ENCODE measurements at regions not wholly inside any gene's neighbourhood (a gene's known extent, or its start where the extent isn't known, plus 50 kb on each side); places are given as distances from the start of the nearest gene placed in this dataset.

DNA sequence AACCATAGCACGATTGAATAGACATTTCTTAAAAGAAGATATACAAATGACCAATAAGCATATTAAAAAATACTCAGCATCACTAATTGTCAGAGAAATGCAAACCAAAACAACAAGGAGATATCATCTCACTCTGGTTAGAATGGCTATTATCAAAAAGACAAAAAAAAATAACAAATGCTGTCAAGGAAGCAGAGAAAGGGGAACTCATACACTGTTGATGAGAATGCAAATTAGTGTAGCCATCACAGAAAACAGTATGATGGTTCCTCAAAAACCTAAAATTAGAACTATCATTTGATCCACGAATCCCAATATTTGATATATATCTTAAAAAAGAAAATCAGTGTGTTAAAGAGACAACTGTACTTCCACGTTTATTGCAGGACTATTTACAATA, 71.7 kb upstream of the BANK1 start:
- no peak for TF ChIP-seq EP300 (IDR thresholded peaks at IDR 0.05; ENCODE audit: borderline replicate concordance in 1 of 2, control insufficient read depth in 1 of 2, low read depth in 2 of 2, low read length in 2 of 2)
- TF ChIP-seq YBX1 (IDR thresholded peaks at IDR 0.05), result no peak
- TF ChIP-seq, protein P1, sequence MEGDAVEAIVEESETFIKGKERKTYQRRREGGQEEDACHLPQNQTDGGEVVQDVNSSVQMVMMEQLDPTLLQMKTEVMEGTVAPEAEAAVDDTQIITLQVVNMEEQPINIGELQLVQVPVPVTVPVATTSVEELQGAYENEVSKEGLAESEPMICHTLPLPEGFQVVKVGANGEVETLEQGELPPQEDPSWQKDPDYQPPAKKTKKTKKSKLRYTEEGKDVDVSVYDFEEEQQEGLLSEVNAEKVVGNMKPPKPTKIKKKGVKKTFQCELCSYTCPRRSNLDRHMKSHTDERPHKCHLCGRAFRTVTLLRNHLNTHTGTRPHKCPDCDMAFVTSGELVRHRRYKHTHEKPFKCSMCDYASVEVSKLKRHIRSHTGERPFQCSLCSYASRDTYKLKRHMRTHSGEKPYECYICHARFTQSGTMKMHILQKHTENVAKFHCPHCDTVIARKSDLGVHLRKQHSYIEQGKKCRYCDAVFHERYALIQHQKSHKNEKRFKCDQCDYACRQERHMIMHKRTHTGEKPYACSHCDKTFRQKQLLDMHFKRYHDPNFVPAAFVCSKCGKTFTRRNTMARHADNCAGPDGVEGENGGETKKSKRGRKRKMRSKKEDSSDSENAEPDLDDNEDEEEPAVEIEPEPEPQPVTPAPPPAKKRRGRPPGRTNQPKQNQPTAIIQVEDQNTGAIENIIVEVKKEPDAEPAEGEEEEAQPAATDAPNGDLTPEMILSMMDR (IDR thresholded peaks at IDR 0.05 in 2 of 3, conservative IDR thresholded peaks at IDR 0.05 in 1 of 3; ENCODE audit: control insufficient read depth in 2 of 3, extremely low read depth in 1 of 3, insufficient read depth in 1 of 3, low read depth in 3 of 3, low read length in 3 of 3), result no peak
- no peak for TF ChIP-seq POLR2A (IDR thresholded peaks at IDR 0.05; ENCODE audit: low read depth, low read length)
- no peak for TF ChIP-seq POLR2AphosphoS5 (IDR thresholded peaks at IDR 0.05; ENCODE audit: low read length)
- TF ChIP-seq RCOR1 (conservative IDR thresholded peaks at IDR 0.05; ENCODE audit: low read depth, low read length), result no peak
- TF ChIP-seq EZH2 (IDR thresholded peaks at IDR 0.05; ENCODE audit: borderline replicate concordance, control insufficient read depth, low read depth, low read length), result no peak
